ENCODE measurements at regions not wholly inside any gene's neighbourhood (a gene's known extent, or its start where the extent isn't known, plus 50 kb on each side); places are given as distances from the start of the nearest gene placed in this dataset.

DNA sequence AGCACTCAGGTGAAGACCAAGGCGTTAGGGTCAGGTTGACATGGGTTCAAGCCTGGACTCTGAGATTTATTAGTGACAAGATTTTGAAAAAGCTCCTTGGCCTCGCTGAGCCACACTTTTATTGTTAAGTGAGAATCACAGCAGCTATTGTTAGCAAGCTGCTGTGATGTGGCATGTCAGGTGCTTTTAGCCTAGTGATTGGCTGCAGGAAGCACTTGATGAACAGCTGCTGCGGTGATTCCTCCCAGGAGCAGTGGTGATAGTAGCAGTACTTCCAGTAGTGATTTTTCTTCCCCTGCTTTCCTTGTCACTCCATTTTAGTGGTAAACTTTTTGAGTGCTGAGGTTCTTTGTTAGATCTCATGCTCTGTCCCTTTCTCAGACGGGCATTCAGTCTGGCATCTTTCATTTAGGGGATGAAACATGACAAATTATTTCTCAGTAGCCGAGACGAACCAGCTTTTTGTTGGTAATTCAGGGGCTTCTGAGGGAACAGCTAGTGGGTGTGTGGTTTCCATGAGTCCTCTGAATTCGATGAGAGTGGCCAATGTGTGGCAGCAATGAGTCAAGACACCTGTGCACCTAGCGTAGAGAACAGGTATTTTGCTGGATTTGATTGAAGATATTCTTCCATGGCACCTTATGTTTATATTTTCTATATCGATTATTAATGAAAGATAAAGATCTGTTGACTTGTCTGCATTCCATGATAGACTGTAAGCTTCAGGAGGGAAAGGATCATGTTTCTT is 696.7 kb downstream of the DHX35 start:
- no peak for DNase-seq

DNA sequence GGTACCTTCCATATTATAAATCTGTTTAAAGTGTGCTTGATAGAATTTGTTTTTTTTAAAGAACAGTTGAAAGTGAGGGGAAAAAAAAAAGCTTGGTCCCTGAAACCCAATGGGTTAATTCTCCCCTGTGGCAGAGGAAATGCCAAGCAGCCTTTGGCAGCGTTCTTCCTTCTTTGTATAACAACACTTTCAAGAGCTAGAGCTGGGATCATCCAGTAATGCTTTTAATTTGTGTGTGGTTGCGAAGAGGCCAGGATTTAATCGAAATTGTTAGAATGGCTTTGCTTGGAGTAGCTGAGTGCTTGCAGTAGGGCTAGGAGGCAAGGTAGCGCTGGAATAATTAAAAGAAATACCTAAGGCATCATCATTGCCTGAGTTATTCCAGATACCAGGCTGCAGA is 692.0 kb downstream of the DHX35 start:
- no peak for DNase-seq

DNA sequence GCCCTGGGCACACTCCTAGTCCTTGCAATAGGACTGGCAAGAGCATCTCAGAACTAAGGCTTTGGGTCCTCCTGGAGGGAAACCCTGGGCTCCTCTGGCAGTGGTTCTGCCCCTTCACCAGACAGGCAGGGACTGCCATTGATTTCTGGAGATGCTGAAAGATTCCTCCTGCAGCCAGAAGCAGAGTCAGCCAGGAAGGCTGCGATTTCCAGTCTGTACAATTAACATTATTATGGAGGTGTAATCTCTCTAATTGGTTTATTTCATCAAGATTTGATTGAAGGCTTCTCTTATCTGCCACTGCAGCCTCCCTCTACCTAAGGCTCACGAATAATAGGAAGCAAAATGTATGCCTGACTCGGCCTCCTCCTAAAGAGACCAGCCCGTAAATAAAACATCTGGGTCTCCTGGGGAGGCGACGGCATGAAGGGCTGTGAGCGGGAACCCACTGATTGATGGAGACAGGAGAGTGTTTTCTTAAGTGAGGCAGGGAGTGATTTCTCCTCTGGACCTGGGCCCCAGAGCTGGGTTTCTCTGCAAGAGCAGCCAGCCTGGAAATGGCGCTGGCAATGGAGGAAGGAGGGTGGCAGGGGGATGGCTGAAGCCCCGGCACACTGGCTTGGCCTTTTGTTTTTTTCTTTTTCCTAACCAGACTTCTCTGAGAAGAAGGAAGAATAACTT is 689.6 kb downstream of the DHX35 start:
- no peak for DNase-seq

DNA sequence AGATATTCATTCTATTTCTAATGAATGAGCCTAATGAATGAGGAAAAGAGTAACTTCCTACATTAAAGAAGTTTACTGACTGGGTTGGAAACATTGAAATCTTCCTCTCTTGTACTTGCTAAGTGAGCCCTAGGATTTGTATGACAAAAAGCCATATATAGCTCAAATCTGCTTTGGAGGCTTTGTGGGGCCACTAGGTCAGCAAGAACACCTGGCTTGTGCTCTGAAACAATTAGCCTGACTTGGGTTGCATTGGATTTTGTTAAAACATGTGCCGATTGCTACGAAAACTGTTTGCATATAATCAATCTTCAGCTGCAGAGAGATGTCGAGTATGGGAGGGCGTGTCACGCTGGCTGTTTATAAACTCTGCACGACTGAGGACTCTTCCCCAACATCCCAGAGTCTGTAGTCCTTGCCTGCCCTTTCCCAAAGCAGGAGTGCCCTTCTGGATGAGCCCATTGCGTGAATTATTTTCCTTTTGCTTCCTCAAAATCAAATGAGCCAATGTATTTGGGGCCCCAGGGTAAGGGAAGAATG is 684.8 kb downstream of the DHX35 start:
- no peak for DNase-seq

DNA sequence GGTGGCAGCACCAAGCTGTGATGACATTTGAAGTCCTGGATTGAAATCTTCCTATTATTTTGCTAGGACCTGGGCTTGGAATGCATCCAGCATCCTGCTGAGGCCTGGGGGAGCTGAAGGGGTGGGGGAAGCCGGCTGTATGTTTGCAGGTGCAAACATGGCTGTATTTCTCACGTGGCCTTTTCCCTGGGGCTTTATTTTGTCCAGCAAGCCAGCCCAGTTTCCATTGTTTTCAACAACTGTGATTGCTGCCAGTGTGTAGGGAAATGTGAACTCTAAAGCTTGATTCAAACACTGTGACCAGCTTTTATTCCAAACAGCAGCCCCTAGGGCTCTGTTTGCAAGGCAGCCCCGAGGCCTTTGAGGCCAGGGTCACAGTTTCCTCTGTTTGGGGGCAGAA is 683.0 kb downstream of the DHX35 start:
- DNase-seq = no peak

DNA sequence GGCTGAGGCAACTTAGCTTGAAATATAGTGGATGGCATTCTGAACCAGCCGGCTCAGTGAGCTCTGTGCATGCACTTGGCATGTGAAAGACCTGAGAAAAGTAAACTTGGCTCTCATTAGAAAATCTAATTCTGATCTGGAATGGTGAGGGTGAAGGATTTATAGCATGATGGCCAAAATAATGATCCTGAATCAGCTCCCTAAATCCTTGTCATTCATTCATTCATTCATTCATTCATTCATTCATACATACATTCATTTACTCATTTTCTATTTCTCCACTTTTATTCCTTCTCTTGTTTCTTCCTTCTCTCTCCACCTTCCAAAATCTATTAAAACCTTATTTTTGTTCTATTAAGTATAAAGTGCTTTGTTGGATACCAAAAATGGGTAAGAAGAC is 681.1 kb downstream of the DHX35 start:
- no peak for DNase-seq

DNA sequence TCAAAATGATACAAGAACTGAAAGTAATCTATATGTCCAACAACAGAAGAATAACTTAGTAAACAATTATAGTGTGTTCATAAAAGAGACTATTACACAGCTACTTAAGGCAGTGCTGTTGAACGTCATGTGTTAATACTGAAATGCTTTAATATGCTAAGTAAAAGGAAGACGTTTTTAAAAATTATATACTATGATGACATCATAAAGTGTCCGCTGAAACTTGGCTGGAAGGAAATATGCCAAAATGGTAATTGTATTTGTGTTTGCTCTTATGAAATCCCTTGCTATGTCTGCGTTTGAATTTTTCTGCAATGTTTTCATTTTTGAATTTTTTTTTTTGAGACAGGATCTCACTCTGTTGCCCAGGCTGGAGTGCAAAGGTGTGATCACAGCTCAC is 679.3 kb downstream of the DHX35 start:
- no peak for DNase-seq

DNA sequence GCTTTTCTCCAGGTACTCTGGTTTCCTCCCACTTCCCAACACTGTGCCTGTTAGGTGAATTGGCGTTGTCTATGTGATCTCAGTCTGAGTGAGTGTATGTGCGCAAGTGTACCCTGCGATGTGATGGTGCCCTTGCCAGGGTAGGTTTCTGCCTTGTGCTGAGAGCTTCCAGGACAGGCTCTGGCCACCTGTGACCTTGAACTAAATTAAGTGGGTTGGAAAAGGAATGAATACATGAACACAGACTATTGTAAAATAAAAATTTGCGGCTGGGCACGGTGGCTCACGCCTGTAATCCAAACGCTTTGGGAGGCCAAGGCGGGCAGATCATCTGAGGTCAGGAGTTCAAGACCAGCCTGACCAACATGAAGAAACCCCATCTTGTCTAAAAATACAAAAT is 678.0 kb downstream of the DHX35 start:
- DNase-seq = no peak

DNA sequence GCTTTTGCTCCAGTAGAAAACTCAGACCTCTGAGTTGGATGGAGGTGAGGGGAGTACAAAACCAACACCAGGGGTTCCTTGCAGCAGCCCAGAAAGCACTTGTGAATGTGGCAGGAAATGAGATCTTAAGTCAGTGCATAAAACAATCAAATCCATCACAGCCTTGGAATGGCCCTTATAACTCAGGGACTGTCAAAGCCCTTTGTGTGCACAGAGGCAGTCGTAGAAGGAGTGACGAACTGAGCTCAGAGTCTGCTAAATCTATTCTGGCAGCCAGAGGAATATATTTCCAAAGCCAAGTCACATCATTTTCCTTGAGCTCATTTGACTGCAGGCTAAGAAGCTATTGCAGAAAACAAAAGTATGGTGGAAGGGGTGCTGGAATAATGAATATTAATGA is 676.6 kb downstream of the DHX35 start:
- DNase-seq = no peak

DNA sequence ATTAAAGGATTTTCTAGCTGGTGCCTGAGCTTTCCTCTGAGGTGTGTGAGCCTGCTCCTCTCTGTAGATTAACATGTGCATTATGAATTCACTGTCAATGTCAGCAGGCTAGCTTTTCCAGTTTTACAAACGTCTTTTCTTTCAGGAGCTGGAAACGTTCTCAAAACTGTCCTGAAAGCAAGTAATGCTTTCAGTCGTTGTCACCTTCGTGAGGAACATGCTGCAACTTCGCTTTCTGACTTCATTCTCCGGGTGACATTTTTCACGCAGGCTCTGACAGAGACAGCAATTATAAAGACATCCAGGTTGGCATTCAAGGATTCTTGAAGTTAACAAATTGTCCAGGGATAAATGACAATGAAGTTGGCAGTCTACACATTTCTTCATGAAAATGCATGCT is 671.5 kb downstream of the DHX35 start:
- DNase-seq = no peak

DNA sequence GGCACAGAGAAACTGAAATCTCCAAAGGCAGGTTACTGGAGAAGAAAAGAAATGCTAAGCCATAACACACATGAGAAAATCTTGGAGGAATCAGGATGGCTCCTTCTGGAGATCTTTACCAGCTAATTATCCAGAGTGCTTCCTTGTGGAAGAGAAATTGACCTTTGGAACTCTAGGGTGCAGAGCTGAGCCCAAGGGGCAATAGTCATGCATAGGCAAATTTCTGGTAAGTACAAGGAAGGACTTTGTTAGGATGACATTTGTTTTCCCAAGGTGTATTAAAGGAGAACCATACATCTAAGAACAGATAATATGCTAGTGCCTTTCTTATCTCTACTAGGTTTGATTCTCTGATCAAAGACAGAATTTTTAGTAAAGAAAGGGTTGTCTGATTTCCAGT is 670.6 kb downstream of the DHX35 start:
- no peak for DNase-seq

DNA sequence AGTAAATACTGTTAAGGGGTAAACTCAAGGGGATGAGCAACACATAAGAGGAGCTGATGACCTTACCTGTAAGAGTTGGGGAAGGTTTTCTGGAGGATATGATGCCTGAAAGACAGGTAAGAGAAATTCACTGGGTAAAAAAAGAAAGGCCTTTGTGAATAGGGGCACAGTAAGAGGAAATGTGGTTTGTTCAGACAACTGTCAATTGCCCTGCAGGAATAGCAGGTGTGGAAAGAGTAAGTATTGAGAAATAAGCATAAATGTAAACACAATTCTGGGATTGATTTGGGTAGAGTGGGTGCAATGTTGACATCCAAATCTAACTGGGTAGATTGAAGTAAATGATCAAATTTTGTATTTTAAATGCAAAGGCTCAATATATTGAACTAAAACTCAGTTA is 670.0 kb downstream of the DHX35 start:
- DNase-seq = no peak

DNA sequence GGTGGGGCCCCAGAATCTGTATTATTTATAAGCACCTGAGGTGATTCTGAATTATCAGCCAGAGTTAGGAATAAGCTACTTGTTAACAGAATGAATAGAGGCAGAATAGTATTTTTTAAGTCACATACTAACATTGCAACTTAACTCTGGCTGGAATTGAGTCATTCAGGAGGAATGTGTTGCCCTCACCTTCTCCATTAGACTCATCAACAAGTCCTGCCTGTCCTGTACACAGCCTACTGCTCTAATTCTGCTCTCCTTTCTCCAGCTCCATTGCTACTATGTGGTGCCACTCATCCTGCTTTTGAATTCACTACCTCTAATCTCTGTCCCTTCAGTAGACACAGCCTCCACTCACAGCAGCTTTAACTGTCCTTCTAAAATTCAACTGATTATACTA is 669.4 kb downstream of the DHX35 start:
- no peak for DNase-seq

DNA sequence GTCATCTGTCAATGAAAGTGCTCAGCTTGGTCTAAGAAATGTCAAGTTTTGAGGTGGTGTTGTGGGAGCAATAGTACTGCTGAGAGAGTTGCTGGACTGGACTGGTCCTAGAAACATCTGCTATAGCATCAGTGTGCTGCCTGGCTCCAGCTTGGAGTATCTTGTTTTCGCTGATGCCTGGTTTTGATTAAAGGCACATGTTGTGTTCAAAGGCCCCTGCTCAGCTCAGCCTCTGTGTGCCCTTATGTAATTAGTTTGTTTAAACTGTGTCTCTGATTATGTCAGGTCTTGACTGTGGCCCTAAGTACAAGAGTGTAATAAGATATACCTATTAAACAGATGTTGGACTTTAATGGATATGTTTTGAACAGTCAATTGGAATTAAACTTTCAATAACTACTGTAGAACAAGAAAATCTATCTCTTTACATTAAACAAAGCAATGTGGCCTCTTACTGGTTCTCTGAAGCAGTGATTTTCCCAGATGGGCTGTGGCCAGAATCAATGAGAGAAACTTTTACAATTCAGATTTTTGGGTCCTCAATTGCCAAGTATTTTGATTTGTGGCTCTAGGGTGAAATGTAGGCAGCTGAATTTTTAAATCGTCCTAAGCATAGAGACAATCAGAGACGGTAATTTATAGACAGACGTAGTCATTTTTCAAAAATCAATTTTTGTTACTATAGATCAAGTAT is 668.2 kb downstream of the DHX35 start:
- DNase-seq = no peak

DNA sequence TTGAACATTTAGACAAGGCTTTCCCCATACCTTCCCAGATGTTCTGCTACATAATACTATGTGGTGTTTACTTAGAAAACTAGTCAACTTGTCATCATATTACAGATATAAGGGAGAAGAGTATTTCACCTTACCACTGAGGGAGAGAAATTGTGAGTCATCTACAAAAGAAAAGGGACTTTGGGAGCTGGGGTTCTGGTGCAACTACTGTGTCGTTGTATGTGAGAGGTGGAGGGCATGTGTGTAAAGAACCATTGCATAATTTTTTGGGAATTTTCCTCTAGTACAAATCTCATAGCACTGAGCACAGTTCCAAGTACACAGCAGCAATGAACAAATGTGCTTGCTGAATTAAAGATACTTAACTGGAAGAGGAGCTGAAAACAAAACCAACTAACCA is 665.6 kb downstream of the DHX35 start:
- no peak for DNase-seq

DNA sequence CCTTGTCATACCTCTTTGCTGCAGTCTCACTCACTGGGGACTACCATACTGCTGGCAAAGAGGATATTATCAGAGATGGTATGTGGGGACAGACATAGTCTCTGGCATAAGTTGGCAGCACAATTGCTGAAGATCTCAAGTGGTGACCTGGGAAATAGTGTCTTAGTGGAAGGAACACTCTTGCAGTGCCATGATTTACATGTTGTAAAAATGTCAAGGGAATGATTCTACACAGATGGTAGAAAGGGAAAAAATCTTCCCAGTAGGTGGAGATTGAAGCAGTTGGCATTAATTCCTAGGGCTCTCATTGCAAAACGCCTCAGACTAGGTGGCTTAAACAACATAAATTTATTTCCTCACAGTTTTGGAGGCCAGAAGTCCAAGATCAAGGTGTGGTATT is 662.2 kb downstream of the DHX35 start:
- no peak for DNase-seq

DNA sequence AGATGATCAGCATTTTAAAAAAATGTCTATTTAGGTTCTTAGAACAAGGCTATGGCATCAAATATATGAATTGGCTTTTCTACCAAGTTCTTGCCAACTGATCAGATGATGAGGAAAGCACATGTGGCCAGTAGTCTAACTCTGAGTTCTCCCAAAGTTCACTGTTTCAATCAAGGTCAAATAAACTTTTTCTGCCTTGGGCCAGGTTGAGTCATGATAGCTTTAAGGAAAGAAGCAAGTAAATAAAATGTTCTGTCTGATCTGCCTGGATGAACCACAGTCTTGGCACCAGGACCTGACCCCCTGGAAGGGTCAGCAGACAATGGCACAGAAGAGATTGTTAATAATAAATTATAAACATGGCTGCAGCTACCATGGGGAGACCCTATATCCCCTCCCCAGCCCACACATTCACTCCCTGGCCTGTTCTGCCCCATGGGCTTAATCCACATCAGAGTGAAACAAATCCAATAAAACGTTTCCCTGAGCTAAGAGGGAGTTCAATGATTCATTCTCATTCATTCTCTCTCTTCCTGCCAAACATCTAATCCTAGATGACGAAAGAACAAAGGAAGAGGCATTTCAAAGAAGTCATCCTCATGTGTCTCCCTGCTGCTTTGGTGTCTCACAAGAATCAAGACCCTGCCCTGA is 661.6 kb downstream of the DHX35 start:
- no peak for DNase-seq

DNA sequence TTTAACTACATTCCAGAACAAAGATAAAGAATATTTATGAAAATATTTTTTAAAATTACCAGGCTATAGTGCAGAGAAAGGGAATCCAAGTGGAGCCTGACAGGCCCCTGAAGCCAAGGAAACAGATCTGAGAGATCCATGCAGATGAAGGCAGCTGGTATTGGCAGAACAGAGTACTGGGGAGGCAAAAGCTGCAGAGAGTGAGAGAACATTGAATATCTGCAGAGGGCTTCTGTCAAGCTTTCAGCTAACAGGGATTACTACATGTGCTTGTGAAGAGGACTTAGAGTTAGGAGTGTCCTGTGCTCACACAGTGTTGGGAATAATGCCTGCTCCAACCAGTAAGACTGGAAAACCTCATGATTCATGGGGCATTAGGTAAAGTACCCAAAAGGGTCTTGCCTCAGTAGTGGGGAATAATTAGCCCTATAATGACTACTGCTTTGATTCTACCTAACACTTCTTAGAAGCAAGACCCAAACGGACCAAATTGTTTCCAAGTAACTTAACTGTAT is 657.2 kb downstream of the DHX35 start:
- no peak for DNase-seq

DNA sequence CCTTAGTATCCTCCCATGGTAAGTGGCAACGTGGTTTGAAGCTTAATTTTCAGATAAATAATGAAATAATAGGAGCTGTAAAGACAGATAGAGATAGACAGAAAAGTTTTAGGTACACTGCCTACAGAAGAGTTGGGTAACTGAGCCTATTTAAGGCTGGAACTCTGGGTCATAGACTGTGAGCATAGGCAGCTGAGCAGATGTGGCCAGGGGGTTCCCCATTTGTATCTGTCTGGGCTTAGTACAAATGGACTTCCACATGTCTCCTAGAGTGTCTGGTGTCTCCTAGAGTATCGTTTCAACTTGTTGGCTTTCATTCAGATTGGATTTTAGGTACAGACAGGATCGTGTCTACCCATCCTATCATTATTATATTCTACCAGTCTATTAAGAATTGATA is 649.8 kb downstream of the DHX35 start:
- no peak for DNase-seq

DNA sequence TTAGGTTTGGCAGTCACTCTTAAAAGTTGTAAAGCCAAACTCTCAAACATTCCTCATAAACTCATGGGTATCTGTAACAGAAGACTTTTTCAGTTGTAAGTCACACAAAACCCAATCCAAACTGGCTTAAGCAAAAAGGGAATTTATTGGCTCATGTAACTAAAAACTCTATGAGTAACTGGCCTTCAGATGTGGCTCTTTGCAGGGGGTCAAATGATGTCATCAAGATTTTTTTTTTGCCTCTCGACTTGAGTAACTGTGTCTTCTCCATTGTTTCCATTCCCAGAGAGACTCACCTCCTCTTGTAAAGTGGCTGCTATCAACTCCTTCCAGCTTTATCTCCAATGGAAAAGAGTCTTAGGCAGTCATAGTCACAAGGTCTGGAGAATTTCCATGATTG is 645.0 kb downstream of the DHX35 start:
- DNase-seq = no peak

DNA sequence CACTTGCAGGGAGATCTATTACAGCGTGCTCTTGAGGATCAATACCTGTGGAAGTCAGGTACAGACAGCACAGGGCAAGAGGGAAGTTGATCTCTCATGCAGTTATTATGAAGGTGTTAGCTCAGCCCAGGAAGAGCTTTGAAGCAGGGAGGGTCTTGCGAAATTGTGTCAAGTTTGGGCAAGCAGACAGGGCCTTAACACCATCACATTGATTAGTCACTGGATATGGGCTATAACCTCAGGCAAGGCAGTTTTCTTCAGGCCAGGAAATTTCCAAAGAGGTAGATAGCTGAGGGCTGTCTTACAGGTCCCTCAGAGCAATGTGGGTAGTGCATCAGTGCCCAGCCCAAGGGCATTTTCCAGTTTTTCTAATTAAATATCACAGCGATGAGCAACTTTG is 643.8 kb downstream of the DHX35 start:
- DNase-seq = no peak

DNA sequence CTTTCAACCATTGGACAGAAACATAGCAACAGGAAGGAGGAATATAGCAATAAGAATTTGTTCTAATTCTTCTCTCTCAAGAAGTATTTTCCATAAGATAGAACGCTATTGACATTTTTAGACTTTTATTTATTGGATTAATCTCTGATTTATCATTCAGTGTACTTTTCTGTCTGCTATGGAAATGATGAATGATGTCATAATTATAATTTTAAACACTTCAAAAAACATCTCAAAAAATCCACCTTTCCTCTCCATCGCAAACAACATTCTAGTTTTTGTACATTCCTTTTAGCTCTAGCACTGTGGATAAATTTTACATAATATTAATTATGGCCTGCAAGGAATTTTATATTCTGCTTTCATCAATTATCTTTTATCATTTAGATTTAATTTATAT is 643.2 kb downstream of the DHX35 start:
- DNase-seq = no peak

DNA sequence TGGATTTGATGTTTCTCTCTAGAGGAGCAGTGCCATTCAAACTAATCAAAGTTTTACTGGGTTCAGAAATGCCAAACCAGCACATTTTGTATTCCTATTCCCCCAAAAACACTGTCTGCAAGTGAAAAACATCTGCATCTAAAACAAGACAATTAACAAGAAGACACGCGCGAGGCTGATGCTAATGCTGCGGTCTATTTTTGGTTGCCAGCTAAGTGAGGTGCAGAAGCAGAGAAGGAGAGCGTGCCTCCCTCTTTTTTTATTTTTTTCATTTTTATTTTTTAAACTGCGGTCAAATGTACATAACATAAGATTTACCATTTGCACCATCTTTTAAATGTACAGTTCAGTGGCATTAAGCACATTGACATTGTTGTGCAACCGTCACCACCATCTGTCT is 641.1 kb downstream of the DHX35 start:
- DNase-seq = no peak
